GM12874 (cell line): ENCODE measurements at regions not wholly inside any gene's neighbourhood (a gene's known extent, or its start where the extent isn't known, plus 50 kb on each side); places are given as distances from the start of the nearest gene placed in this dataset.

Experiments used
- TF ChIP-seq, protein P1 (sequence below): IDR thresholded peaks from 2 replicates; pipeline ENCODE4 v1.5.1; 2011; ENCODE audit warnings: low read depth, mild to moderate bottlenecking, control low read depth, low read length, moderate library complexity; ENCODE audit not compliant: insufficient read depth

DNA sequence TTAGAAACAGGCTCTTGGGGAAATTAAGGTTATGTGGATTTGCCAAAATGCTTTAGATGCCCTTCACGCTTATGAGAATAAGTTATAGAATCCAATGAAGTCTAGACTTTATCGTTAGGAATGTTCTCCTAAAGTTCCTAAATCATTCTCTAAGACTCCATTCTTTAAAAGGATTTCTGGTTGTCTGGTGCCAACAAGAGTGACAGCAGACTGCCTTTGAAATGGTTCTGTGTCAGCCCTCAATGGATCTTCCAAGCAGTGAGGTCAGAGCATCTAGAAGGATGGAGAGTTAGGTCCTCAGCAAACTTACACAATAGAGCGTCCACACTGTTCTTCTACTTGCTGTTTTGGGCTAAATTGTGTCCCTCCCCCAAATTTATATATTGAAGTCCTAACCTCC lies 473.3 kb downstream of the GATA3 start:
- TF ChIP-seq, protein P1, sequence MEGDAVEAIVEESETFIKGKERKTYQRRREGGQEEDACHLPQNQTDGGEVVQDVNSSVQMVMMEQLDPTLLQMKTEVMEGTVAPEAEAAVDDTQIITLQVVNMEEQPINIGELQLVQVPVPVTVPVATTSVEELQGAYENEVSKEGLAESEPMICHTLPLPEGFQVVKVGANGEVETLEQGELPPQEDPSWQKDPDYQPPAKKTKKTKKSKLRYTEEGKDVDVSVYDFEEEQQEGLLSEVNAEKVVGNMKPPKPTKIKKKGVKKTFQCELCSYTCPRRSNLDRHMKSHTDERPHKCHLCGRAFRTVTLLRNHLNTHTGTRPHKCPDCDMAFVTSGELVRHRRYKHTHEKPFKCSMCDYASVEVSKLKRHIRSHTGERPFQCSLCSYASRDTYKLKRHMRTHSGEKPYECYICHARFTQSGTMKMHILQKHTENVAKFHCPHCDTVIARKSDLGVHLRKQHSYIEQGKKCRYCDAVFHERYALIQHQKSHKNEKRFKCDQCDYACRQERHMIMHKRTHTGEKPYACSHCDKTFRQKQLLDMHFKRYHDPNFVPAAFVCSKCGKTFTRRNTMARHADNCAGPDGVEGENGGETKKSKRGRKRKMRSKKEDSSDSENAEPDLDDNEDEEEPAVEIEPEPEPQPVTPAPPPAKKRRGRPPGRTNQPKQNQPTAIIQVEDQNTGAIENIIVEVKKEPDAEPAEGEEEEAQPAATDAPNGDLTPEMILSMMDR: no peak

DNA sequence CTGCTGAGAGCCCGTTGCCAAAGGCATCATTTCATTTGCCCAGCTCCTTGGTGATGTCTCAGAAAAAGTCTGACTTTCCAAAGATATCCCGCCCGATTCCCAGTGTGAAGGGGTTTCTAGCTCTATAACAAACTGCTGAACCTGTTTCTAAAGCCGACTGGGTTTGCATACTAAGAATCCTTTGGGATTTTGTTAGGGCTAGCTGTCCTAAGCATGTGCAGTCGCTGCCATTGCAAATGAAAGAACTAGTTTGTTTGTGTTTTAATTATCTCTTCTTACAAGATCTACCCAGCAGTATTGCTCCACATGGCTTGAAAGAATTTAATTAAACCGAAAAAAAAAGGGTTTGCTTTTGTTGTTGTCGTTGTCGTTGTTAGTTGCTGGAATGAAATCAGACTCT lies 476.6 kb downstream of the GATA3 start:
- TF ChIP-seq, protein P1: no peak

DNA sequence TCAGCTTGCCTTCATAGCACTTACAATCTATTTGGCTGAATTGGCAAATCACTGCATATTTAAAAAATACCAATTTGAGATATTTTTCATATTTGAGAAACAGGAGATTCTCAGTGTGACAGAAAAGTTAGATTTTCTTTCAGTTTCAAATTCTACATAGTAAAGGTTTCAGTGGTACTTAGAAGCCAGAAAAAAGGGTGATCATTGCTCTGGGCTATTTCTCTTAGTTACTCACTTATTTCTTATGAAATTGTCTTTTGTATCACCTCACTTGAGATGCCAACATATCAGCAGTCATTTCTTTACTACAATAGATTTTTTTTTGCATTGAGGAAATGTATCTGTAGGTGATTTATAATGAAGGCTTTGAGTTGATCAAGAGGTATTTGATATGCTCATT lies 478.2 kb downstream of the GATA3 start:
- TF ChIP-seq, protein P1: no peak

DNA sequence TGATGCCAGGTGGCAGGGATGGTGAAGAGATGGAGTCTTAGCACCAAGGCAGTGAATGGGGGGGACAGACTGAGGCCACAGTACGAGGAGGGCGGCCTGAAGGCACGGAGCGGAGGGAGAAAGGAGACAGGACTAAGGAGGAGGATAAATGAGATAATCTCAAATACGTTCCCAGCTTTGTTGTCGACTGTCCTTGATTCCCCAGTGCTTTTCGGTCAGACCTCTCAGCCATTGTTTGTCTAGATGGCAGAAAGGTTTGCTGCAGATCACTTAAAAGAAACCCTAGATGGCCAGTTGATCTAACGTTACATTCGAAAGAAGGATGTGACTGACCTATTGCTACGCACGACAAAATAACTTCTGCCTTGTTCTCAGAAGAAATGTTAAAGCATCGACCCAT lies 479.0 kb downstream of the GATA3 start:
- TF ChIP-seq, protein P1: no peak

DNA sequence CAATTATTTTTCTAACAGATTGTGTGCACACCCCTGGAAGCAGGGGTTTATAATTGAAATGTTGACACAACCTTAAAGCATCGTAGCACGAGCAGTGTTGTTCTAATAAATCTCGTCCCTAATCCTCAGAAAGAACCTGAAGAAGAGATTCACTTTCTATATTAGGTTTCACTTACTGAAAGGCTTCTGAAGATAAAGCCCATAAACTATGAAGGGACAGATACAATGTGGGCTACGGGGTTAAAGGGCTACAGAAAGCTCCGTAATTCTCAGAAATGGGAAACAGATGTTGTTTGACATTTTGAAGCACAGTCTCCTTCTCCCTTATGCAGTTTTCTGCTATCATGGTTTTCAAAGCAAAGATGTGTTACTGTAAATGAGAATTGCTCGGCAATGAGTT lies 479.6 kb downstream of the GATA3 start:
- TF ChIP-seq, protein P1: no peak

DNA sequence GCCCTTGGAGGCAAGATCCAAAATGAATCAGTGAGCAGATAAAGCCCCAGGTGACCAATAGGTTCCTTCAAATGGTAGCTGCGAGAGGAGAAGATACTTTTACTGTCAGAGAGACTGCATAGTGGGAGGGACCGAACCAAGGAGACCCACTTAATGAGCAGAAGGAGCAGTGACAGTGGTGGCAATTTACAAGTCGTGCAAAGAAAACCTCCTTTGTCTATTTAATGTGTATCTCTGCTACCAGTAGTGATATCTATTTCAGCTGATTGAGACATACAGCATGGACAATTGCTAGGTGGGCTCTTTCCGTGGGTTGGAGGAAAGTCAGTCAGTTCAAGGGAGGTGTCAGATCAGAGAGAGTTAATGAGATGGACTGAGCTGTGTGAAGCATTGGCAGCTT lies 480.4 kb downstream of the GATA3 start:
- TF ChIP-seq, protein P1: no peak

DNA sequence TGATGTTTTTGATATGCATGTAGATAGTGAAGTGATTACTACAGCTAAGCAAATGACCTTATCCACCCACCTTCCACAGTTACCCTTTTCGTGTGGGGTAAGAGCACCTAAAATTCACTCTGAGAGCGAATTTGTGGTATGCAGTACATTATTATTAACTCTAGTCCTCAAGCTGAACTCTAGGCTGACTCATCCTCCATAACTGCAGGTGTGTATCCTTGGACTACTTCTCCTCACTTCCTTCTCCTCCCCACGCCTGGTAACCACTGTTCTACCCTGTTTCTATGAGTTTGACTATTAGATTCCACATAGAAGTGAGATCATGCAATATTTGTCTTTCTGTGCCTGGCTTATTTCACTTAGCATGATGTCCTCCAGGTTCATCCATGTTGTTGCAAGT lies 484.6 kb downstream of the GATA3 start:
- TF ChIP-seq, protein P1: no peak

DNA sequence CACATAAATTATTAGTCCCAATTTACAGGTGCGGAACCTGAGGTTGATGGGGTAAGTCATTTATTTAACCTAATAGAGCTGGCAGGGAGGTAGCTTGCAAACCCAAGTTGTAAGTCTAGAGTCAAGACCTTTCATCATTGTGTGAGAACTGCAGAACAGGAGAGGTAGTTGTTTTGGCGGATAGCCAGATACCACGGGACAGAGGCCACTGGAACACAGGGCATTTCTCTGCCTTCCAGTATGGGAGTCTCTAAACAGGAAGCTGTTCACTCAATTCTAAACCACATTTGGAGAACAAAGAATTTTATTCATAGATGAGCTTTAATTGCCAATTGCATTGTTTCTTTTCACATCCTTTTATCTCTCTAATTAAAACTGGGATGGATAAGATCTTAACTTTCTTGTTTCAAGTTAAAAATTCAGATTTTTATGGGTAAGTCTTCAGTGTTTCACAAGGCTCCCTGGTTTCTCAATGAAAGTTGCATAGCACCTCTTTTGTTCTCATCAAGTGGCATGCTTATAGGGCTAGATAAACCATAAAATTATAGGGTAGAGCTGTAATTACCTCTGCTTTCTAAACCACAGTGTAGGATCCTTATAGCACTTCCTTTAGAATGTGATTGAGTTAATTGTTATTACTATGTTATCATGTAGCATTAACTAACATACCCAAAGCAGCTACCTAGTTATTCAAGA lies 489.0 kb downstream of the GATA3 start:
- TF ChIP-seq, protein P1: no peak
